ENCODE measurements at regions not wholly inside any gene's neighbourhood (a gene's known extent, or its start where the extent isn't known, plus 50 kb on each side); places are given as distances from the start of the nearest gene placed in this dataset.

DNA sequence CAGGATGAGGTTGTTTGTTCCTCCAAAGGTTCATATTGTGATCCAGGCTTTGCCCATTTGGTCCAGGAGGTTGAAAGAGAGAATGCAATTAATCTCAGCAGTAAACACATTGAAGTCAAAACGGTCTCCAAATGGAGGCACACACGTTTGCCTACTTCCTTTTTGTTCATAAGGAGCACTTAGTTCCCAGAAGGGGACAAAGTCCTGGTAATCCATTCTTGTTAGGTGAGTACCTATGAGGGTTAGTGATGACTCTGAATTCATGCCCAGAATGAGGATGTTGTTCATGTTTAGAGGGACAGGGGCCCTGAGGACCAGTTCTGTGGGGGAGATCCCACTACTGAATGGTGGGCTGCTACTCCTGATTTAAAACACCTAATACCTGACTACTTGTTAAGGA is 177.7 kb downstream of the ALDH1A2 start:
- no peak overlapping the region for H2BK12ac ChIP-seq (ENCODE audit: low read depth, low read length)
- 73% methylated on average over 2 of the region's 2 CpGs; no CpG with 5 or more reads in 1 of the 2 experiments for WGBS, 2 experiments (ENCODE audit: extremely low coverage in 1 of 2, insufficient coverage in 1 of 2, insufficient read length in 1 of 2, insufficient replicate concordance in 2 of 2, low coverage in 1 of 2, low lambda C conversion rate in 2 of 2, missing lambda C conversion rate in 1 of 2)
- no peak overlapping the region for H2BK20ac ChIP-seq (ENCODE audit: low read length)
- H2BK15ac ChIP-seq (ENCODE audit: low read length) = no peak overlapping the region
- H3K9ac ChIP-seq (replicated peaks in 1 of 4; ENCODE audit: extremely low read depth in 1 of 4, low read depth in 3 of 4, low read length in 3 of 4) = no peak overlapping the region
- no peaks in the 10 kb centered on the region for H3K9me3 ChIP-seq (ENCODE audit: insufficient read depth in 2 of 2, low read depth in 1 of 2, low read length in 1 of 2)
- no peak for FAIRE-seq
- CTCF ChIA-PET (ENCODE audit: partially characterized antibody) = no interaction called here
- no peak overlapping the region for H3K18ac ChIP-seq (ENCODE audit: extremely low read depth, low read length)
- no peaks in the 10 kb centered on the region for H4K20me1 ChIP-seq (replicated peaks in 1 of 2; ENCODE audit: control insufficient read depth in 1 of 2, insufficient read depth in 2 of 2, low read length in 2 of 2)
- no peak overlapping the region for H2BK5ac ChIP-seq (ENCODE audit: low read depth, low read length)
- no peak overlapping the region for H3K4ac ChIP-seq (replicated peaks; ENCODE audit: insufficient read length, low read depth, low read length)
- H4K8ac ChIP-seq (ENCODE audit: extremely low read depth, insufficient read depth, low read length) = no peak overlapping the region
- no peaks in the 10 kb centered on the region for H3K4me1 ChIP-seq (replicated peaks in 1 of 4; ENCODE audit: control insufficient read depth in 3 of 4, insufficient read depth in 4 of 4, low read length in 3 of 4)
- no peak overlapping the region for H3K56ac ChIP-seq (replicated peaks; ENCODE audit: insufficient read length, low read depth, low read length)
- no peak overlapping the region for H2AFZ ChIP-seq (ENCODE audit: low read length)
- H3K27me3 ChIP-seq (replicated peaks in 1 of 4; ENCODE audit: control insufficient read depth in 3 of 4, extremely low read depth in 1 of 4, insufficient read depth in 3 of 4, low read length in 3 of 4) = no peaks in the 10 kb centered on the region
- TF ChIP-seq SIRT6 (IDR thresholded peaks at IDR 0.05; ENCODE audit: low read length) (no peak), SP4 (IDR thresholded peaks at IDR 0.05; ENCODE audit: low read length) (no peak), BCL11A (IDR thresholded peaks at IDR 0.05; ENCODE audit: low read depth in 2 of 2, low read length in 2 of 2) (no peak), ZNF274 (IDR thresholded peaks at IDR 0.05; ENCODE audit: borderline replicate concordance, extremely low read depth, low read length) (no peak)
- H2BK120ac ChIP-seq (replicated peaks; ENCODE audit: low read depth, low read length) = no peak overlapping the region
- H4K91ac ChIP-seq (replicated peaks; ENCODE audit: insufficient read length, low read length) = no peak overlapping the region
- H3K23me2 ChIP-seq (ENCODE audit: low read depth, low read length) = no peaks in the 10 kb centered on the region
- no peaks in the 10 kb centered on the region for H3K79me1 ChIP-seq (ENCODE audit: low read depth, low read length)
- H3K27ac ChIP-seq (ENCODE audit: low read depth, low read length) = no peak overlapping the region
- no peaks in the 10 kb centered on the region for H3K36me3 ChIP-seq (ENCODE audit: control insufficient read depth in 2 of 4, insufficient read depth in 4 of 4, low read length in 3 of 4)
- no peak overlapping the region for H4K5ac ChIP-seq (ENCODE audit: insufficient read length, low read depth, low read length)
- no peak overlapping the region for H3K14ac ChIP-seq (ENCODE audit: insufficient read length)
- no peaks in the 10 kb centered on the region for H3K79me2 ChIP-seq (ENCODE audit: control insufficient read depth in 1 of 2, insufficient read depth in 2 of 2, low read length in 2 of 2)
- H2AK5ac ChIP-seq (ENCODE audit: low read depth, low read length) = no peak overlapping the region
- no peak overlapping the region for H3K4me2 ChIP-seq (ENCODE audit: insufficient read depth in 1 of 2, low read depth in 2 of 2, low read length in 2 of 2)
- POLR2A ChIA-PET (ENCODE audit: partially characterized antibody) = no interaction called here
- no peak overlapping the region for H3K23ac ChIP-seq (ENCODE audit: insufficient read length)
- no peak for DNase-seq (ENCODE audit: low read depth in 1 of 2, low spot score in 2 of 2)
- no peak overlapping the region for H3K4me3 ChIP-seq (ENCODE audit: extremely low read depth in 1 of 4, insufficient read depth in 2 of 4, low read depth in 3 of 4, low read length in 4 of 4)

Measured in H1 (cell line).